ENCODE measurements at regions not wholly inside any gene's neighbourhood (a gene's known extent, or its start where the extent isn't known, plus 50 kb on each side); places are given as distances from the start of the nearest gene placed in this dataset.

DNA sequence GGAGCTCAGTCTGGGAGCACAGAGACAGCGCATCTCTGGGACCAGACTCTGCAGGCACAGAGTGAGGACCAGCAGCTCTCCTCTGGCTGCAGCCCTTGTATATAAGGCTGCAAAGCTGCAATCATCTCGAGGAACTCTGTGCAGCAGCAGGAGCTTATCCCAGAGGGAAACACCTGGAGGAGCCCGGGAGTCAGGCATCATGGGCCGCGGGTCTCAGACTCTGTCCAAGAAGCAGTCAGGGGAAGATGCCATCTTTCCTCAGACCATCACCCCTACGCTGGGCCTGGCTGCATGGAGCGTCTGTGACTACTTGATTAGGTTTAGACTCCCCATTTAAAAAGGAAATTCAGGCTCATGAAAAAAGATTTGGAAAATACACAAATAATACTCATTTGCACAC lies 122.0 kb downstream of the IRF8 start:
- no peaks in the 10 kb centered on the region for H3K79me2 ChIP-seq (ENCODE audit: control insufficient read depth, insufficient read depth, low read length)
- CTCF ChIA-PET: interaction anchor here (1.5 to 3.1 kb wide), 3 partner anchors 27 to 202 kb away, joined by 3 to 13 read pairs (median 7); no protein-coding TSS in a partner anchor
- H3K4me3 ChIP-seq (replicated peaks in 1 of 3; ENCODE audit: insufficient read depth in 1 of 3, low read depth in 1 of 3, low read length in 3 of 3): no peak overlapping the region
- dilution Hi-C loops (cut with MboI; ENCODE audit: extremely low pct_ligation_motif_present, low sequenced_read_pairs) (no loop called here), intact Hi-C loops (cut with micrococcal nuclease) (no loop called here)
- BruUV-seq (replicated peaks): no TSS peak
- H3K36me3 ChIP-seq (ENCODE audit: control insufficient read depth in 2 of 2, extremely low read depth in 1 of 2, insufficient read depth in 2 of 2, low read length in 2 of 2): no peaks in the 10 kb centered on the region
- FAIRE-seq (no peak), DNase-seq (ENCODE audit: low read depth, low spot score) (no peak)
- H3K4me1 ChIP-seq (ENCODE audit: control insufficient read depth, extremely low read depth, insufficient read depth, low read length): no peaks in the 10 kb centered on the region
- no peak overlapping the region for H2AFZ ChIP-seq (ENCODE audit: low read depth, low read length)
- H3K27me3 ChIP-seq (ENCODE audit: control insufficient read depth in 2 of 2, insufficient read depth in 2 of 2, low read length in 2 of 2): no peaks in the 10 kb centered on the region
- POLR2A ChIA-PET: no interaction called here
- no peak overlapping the region for H3K27ac ChIP-seq (ENCODE audit: insufficient read depth, low read depth, low read length)
- H3K9me1 ChIP-seq (replicated peaks; ENCODE audit: control insufficient read depth, extremely low read depth, insufficient read depth, low read length): no peaks in the 10 kb centered on the region
- TF ChIP-seq, protein P1, sequence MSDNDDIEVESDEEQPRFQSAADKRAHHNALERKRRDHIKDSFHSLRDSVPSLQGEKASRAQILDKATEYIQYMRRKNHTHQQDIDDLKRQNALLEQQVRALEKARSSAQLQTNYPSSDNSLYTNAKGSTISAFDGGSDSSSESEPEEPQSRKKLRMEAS (IDR thresholded peaks at IDR 0.05; ENCODE audit: insufficient read depth, insufficient read length): no peak
- TF ChIP-seq JUN (IDR thresholded peaks at IDR 0.05; ENCODE audit: borderline replicate concordance, insufficient read depth, insufficient read length, low read depth) (no peak), FOS (IDR thresholded peaks at IDR 0.05; ENCODE audit: borderline replicate concordance, insufficient read depth, low read length) (no peak)
- H3K9me3 ChIP-seq (replicated peaks; ENCODE audit: control insufficient read depth, insufficient read depth, low read length): no peaks in the 10 kb centered on the region
- H3K9ac ChIP-seq (replicated peaks; ENCODE audit: extremely low read depth, insufficient read depth, low read length): no peak overlapping the region
- H4K20me1 ChIP-seq (replicated peaks; ENCODE audit: control insufficient read depth, extremely low read depth, insufficient read depth, low read length): no peaks in the 10 kb centered on the region
- H3K4me2 ChIP-seq (ENCODE audit: insufficient read depth, low read length): no peak overlapping the region

DNA sequence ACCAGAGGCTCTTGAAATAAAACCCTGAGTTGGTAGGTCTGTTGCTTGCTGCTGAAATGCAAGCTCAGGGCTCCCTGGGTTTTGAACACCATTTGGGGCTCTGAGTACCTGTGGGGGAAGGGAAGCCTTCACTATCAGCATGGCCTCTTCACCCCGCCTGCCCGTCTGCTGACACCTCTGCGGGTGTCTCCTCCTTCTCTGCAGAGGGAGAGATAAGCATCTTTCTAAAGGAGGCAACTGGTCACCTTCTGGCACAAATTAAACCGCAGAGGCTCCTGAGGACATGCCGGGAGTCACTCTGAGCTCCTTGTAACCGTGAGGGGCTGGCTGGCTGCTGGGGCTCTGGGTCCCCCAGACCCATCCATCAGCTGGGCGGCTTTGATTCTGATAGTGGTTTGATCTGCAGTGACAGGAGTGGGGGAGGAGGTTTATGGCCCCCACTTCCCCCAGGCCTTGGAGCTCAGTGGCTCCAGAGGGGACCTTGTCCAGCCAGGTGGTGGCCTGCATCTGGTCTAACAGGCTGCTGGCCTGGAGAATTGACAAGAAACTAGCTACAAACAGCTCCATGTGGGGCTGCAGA lies 123.5 kb downstream of the IRF8 start:
- no peak for DNase-seq (ENCODE audit: low read depth, low spot score)
- CTCF ChIA-PET: interaction anchor here (1.5 to 3.1 kb wide), 3 partner anchors 26 to 203 kb away, joined by 3 to 13 read pairs (median 9); no protein-coding TSS in a partner anchor
- Histone ChIP-seq H3K27ac (ENCODE audit: insufficient read depth, low read depth, low read length) (no peak overlapping the region), H3K4me1 (ENCODE audit: control insufficient read depth, extremely low read depth, insufficient read depth, low read length) (no peaks in the 10 kb centered on the region), H3K9me1 (replicated peaks; ENCODE audit: control insufficient read depth, extremely low read depth, insufficient read depth, low read length) (no peaks in the 10 kb centered on the region), H3K4me3 (replicated peaks in 1 of 3; ENCODE audit: insufficient read depth in 1 of 3, low read depth in 1 of 3, low read length in 3 of 3) (no peak overlapping the region), H3K27me3 (ENCODE audit: control insufficient read depth in 2 of 2, insufficient read depth in 2 of 2, low read length in 2 of 2) (no peaks in the 10 kb centered on the region), H3K4me2 (ENCODE audit: insufficient read depth, low read length) (no peak overlapping the region), H4K20me1 (replicated peaks; ENCODE audit: control insufficient read depth, extremely low read depth, insufficient read depth, low read length) (no peaks in the 10 kb centered on the region), H3K79me2 (ENCODE audit: control insufficient read depth, insufficient read depth, low read length) (no peaks in the 10 kb centered on the region), H3K9ac (replicated peaks; ENCODE audit: extremely low read depth, insufficient read depth, low read length) (no peak overlapping the region), H3K36me3 (ENCODE audit: control insufficient read depth in 2 of 2, extremely low read depth in 1 of 2, insufficient read depth in 2 of 2, low read length in 2 of 2) (no peaks in the 10 kb centered on the region), H3K9me3 (replicated peaks; ENCODE audit: control insufficient read depth, insufficient read depth, low read length) (no peaks in the 10 kb centered on the region), H2AFZ (ENCODE audit: low read depth, low read length) (no peak overlapping the region)
- no TSS peak for BruUV-seq (replicated peaks)
- TF ChIP-seq EZH2 (IDR thresholded peaks at IDR 0.05; ENCODE audit: borderline replicate concordance, low read depth, low read length, severe bottlenecking) (no peak), MYC (IDR thresholded peaks at IDR 0.05; ENCODE audit: low read depth, low read length) (no peak), FOS (IDR thresholded peaks at IDR 0.05; ENCODE audit: borderline replicate concordance, insufficient read depth, low read length) (no peak), POLR2AphosphoS5 (IDR thresholded peaks at IDR 0.05; ENCODE audit: insufficient read depth, low read depth, low read length) (no peak), POLR2A (IDR thresholded peaks at IDR 0.05; ENCODE audit: low read depth, low read length) (no peak), GATA2 (IDR thresholded peaks at IDR 0.05; ENCODE audit: insufficient read depth, insufficient read length, low read depth, low read length) (no peak)
- TF ChIP-seq, protein P2, sequence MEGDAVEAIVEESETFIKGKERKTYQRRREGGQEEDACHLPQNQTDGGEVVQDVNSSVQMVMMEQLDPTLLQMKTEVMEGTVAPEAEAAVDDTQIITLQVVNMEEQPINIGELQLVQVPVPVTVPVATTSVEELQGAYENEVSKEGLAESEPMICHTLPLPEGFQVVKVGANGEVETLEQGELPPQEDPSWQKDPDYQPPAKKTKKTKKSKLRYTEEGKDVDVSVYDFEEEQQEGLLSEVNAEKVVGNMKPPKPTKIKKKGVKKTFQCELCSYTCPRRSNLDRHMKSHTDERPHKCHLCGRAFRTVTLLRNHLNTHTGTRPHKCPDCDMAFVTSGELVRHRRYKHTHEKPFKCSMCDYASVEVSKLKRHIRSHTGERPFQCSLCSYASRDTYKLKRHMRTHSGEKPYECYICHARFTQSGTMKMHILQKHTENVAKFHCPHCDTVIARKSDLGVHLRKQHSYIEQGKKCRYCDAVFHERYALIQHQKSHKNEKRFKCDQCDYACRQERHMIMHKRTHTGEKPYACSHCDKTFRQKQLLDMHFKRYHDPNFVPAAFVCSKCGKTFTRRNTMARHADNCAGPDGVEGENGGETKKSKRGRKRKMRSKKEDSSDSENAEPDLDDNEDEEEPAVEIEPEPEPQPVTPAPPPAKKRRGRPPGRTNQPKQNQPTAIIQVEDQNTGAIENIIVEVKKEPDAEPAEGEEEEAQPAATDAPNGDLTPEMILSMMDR (IDR thresholded peaks at IDR 0.05; ENCODE audit: extremely low read depth in 1 of 2, insufficient read depth in 1 of 2, low read depth in 1 of 2, low read length in 2 of 2): no peak
- intact Hi-C loops (cut with micrococcal nuclease): no loop called here
- POLR2A ChIA-PET: interaction anchor here (0.6 kb wide), 1 partner anchor 51 kb away, joined by 11 read pairs; no protein-coding TSS in a partner anchor
- FAIRE-seq: no peak
- dilution Hi-C loops (cut with MboI; ENCODE audit: extremely low pct_ligation_motif_present, low sequenced_read_pairs): no loop called here

Data from endothelial cell of umbilical vein (primary cell).